B cell (primary cell): ENCODE measurements at regions not wholly inside any gene's neighbourhood (a gene's known extent, or its start where the extent isn't known, plus 50 kb on each side); places are given as distances from the start of the nearest gene placed in this dataset.

ENCODE experiments used
- ATAC-seq: fragments of 200-7000 bp; cut with Tn5 transposase; one replicate; pipeline ENCODE4 v1.10.0; 2021; ENCODE audit warnings: low read depth, mild to moderate bottlenecking, moderate number of reproducible peaks, moderate library complexity
- CTCF ChIA-PET: fragments of 350-600 bp; sonication (Branson Sonifier 250); formaldehyde crosslinking; loops from one replicate; lab custom pipeline; 2021; ENCODE audit warnings: antibody characterized with exemption, inconsistent platforms; lab: Charles Lee
- POLR2A ChIA-PET: fragments of 350-600 bp; sonication (Branson Sonifier 250); formaldehyde crosslinking; loops from one replicate; lab custom pipeline; 2021; ENCODE audit warnings: antibody characterized with exemption; lab: Charles Lee
- DNase-seq: peaks from one replicate; pipeline ENCODE4 v3.0.0; 2013
- H2AFZ ChIP-seq: 2 replicates; pipeline ENCODE4 v1.6.1; 2012; ENCODE audit warnings: mild to moderate bottlenecking, low read depth, low read length; ENCODE audit not compliant: insufficient read depth, poor library complexity, severe bottlenecking
- H3K27ac ChIP-seq, 2 donors: 1 replicate in 1 of 2; 2 replicates in 1 of 2; pipeline ENCODE4 v1.5.1; 2012 to 2013; ENCODE audit warnings: low read length in 2 of 2, mild to moderate bottlenecking in 2 of 2, moderate library complexity in 1 of 2
- H3K27me3 ChIP-seq, 4 experiments: fragments of 200-600 bp in 1 of 4; sonication (generic) in 1 of 4; replicated peaks in 1 of 4; 1 replicate in 2 of 4; 2 replicates in 2 of 4; pipeline versions ENCODE4 v1.6.1 to v1.7.0; 2013 to 2016; ENCODE audit warnings: low read length in 3 of 4, mild to moderate bottlenecking in 2 of 4, mixed read lengths in 1 of 4, moderate library complexity in 1 of 4; ENCODE audit not compliant: insufficient read depth in 4 of 4, control insufficient read depth in 3 of 4; ENCODE audit errors: control extremely low read depth in 1 of 4
- H3K36me3 ChIP-seq, 2 experiments: replicated peaks in 1 of 2; 1 replicate in 1 of 2; 2 replicates in 1 of 2; pipeline versions ENCODE4 v1.6.1 to v1.7.1; 2013; ENCODE audit warnings: low read length in 1 of 2; ENCODE audit not compliant: insufficient read depth in 2 of 2, control insufficient read depth in 1 of 2; ENCODE audit errors: control extremely low read depth in 1 of 2, extremely low read depth in 1 of 2
- H3K4me1 ChIP-seq, 2 donors: fragments of 200-600 bp in 1 of 2; sonication (generic) in 1 of 2; 1 replicate in 1 of 2; 2 replicates in 1 of 2; pipeline versions ENCODE4 v1.5.1 to v1.6.1; 2013 to 2017; ENCODE audit warnings: low read length in 2 of 2; ENCODE audit not compliant: control insufficient read depth in 2 of 2, insufficient read depth in 2 of 2
- H3K4me2 ChIP-seq: replicated peaks from 2 replicates; pipeline ENCODE3; 2012; ENCODE audit warnings: mild to moderate bottlenecking, low read depth, low read length; ENCODE audit not compliant: poor library complexity, severe bottlenecking
- H3K4me3 ChIP-seq, 5 experiments: fragments of 200-600 bp in 1 of 5; sonication (generic) in 1 of 5; 1 replicate in 3 of 5; 2 replicates in 2 of 5; pipeline versions ENCODE4 v1.5.1 to v1.7.0; 2011 to 2016; ENCODE audit warnings: low read length in 4 of 5, mild to moderate bottlenecking in 4 of 5, low read depth in 2 of 5, control low read depth in 1 of 5, moderate library complexity in 1 of 5; ENCODE audit not compliant: insufficient read depth in 1 of 5; ENCODE audit errors: control extremely low read depth in 1 of 5, extremely low read depth in 1 of 5
- H3K79me2 ChIP-seq: fragments of 200-600 bp; sonication (generic); one replicate; pipeline ENCODE4 v1.6.0; 2016; ENCODE audit warnings: low read length; ENCODE audit not compliant: control insufficient read depth, insufficient read depth
- H3K9ac ChIP-seq: fragments of 200-600 bp; sonication (generic); 2 replicates; pipeline ENCODE4 v1.6.1; 2017; ENCODE audit warnings: mild to moderate bottlenecking, low read length, moderate library complexity
- H3K9me3 ChIP-seq, 3 donors: one replicate each; pipeline versions ENCODE4 v1.6.1 to v1.7.1; 2013; ENCODE audit warnings: low read length in 2 of 3; ENCODE audit not compliant: control insufficient read depth in 2 of 3, insufficient read depth in 1 of 3; ENCODE audit errors: control extremely low read depth in 1 of 3
- H4K20me1 ChIP-seq: 2 replicates; pipeline ENCODE4 v1.6.0; 2012; ENCODE audit warnings: mild to moderate bottlenecking, low read length; ENCODE audit not compliant: insufficient read depth, control insufficient read depth, poor library complexity, severe bottlenecking
- H3K27ac Mint-ChIP-seq: one replicate; pipeline ENCODE4 v1.8.0; 2021; ENCODE audit warnings: mixed read lengths
- H3K27me3 Mint-ChIP-seq: one replicate; pipeline ENCODE4 v1.8.0; 2021; ENCODE audit warnings: mixed read lengths
- H3K4me1 Mint-ChIP-seq: one replicate; pipeline ENCODE4 v1.8.0; 2021; ENCODE audit warnings: mixed read lengths
- H3K4me3 Mint-ChIP-seq: one replicate; pipeline ENCODE4 v1.8.0; 2021; ENCODE audit warnings: mixed read lengths
- H3K9me3 Mint-ChIP-seq: one replicate; pipeline ENCODE4 v1.8.0; 2022; ENCODE audit warnings: mixed read lengths; ENCODE audit not compliant: insufficient read depth
- CTCF ChIP-seq: fragments of 200-600 bp; IDR thresholded peaks from one replicate; pipeline ENCODE4 v1.8.0; 2022; ENCODE audit warnings: antibody characterized with exemption, mild to moderate bottlenecking
- EZH2 ChIP-seq: IDR thresholded peaks from 2 replicates; pipeline ENCODE4 v1.6.1; 2012; ENCODE audit warnings: borderline replicate concordance, low read depth, mild to moderate bottlenecking, moderate library complexity, low read length; ENCODE audit not compliant: insufficient read depth, poor library complexity, severe bottlenecking
- WGBS: methylation state at CpG from one replicate; pipeline ENCODE4 v1.1.5; 2013; ENCODE audit warnings: missing lambda C conversion rate; ENCODE audit not compliant: insufficient coverage; 5-methylcytosine and 5-hydroxymethylcytosine counted together
- intact Hi-C: fragments of 100-400 bp; cut with micrococcal nuclease; formaldehyde crosslinking; loops from one replicate; pipeline ENCODE4 v1.10.0; 2022

- no peak for ATAC-seq
- no peaks in the 10 kb centered on the region for H3K4me1 ChIP-seq
- no peak overlapping the region for H3K4me3 Mint-ChIP-seq
- DNase-seq = no peak
- H3K27ac ChIP-seq = no peak overlapping the region
- ChIA-PET POLR2A (no interaction called here), CTCF (no interaction called here)
- H3K36me3 ChIP-seq = no peaks in the 10 kb centered on the region
- H3K79me2 ChIP-seq = no peaks in the 10 kb centered on the region
- H3K4me2 ChIP-seq = no peak overlapping the region
- H3K4me1 Mint-ChIP-seq = peaks cover 2% of the 10 kb centered on the region
- no peak overlapping the region for H2AFZ ChIP-seq
- no peaks in the 10 kb centered on the region for H3K27me3 Mint-ChIP-seq
- H3K27me3 ChIP-seq = no peaks in the 10 kb centered on the region
- no peaks in the 10 kb centered on the region for H3K9me3 ChIP-seq
- no peak overlapping the region for H3K9ac ChIP-seq
- H3K4me3 ChIP-seq = no peak overlapping the region
- H4K20me1 ChIP-seq = no peaks in the 10 kb centered on the region
- H3K27ac Mint-ChIP-seq = no peak overlapping the region
- TF ChIP-seq EZH2 = no peak
- no peak for TF ChIP-seq CTCF
- intact Hi-C loops = no loop called here
- no peaks in the 10 kb centered on the region for H3K9me3 Mint-ChIP-seq
These were observed 101.4 kb upstream of the TARS1 start for GRCh38 chr5:33339413-33339812.

- ChIA-PET CTCF (no interaction called here), POLR2A (no interaction called here)
- H3K4me3 Mint-ChIP-seq = no peak overlapping the region
- Histone ChIP-seq H3K4me2 (no peak overlapping the region), H3K9ac (no peak overlapping the region), H3K36me3 (no peaks in the 10 kb centered on the region), H3K4me3 (no peak overlapping the region), H3K27ac (no peak overlapping the region), H3K79me2 (no peaks in the 10 kb centered on the region), H2AFZ (no peak overlapping the region), H4K20me1 (no peaks in the 10 kb centered on the region), H3K4me1 (no peaks in the 10 kb centered on the region), H3K9me3 (no peaks in the 10 kb centered on the region), H3K27me3 (no peaks in the 10 kb centered on the region)
- H3K4me1 Mint-ChIP-seq = no peaks in the 10 kb centered on the region
- DNase-seq (no peak), ATAC-seq (no peak)
- intact Hi-C loops = no loop called here
- no peaks in the 10 kb centered on the region for H3K9me3 Mint-ChIP-seq
- no CpG with 5 or more reads among the region's 3 CpGs for WGBS
- no peak overlapping the region for H3K27ac Mint-ChIP-seq
- no peaks in the 10 kb centered on the region for H3K27me3 Mint-ChIP-seq
- no peak for TF ChIP-seq EZH2
- TF ChIP-seq CTCF = no peak
These were observed 100.6 kb upstream of the TARS1 start for GRCh38 chr5:33340195-33340594.
